Gastrocnemius medialis (tissue), 4 donors: ENCODE measurements at regions not wholly inside any gene's neighbourhood (a gene's known extent, or its start where the extent isn't known, plus 50 kb on each side); places are given as distances from the start of the nearest gene placed in this dataset.

ENCODE experiments used
- ATAC-seq, 2 donors: fragments of 150-250 bp; one replicate each; pipeline ENCODE4 v1.9.1; 2016
- DNase-seq, 2 donors: peaks; one replicate each; pipeline ENCODE4 v3.0.0-alpha.2; 2019
- H3K27ac ChIP-seq, 4 donors: fragments of 200-600 bp; sonication (generic); 1 replicate in 1 of 4; 2 replicates in 3 of 4; pipeline ENCODE4 v1.5.1; 2016 to 2018; ENCODE audit warnings: mild to moderate bottlenecking in 2 of 4, moderate library complexity in 1 of 4
- H3K27me3 ChIP-seq, 3 donors: fragments of 200-600 bp; sonication (generic) in 2 of 3; 1 replicate in 1 of 3; 2 replicates in 2 of 3; pipeline versions ENCODE4 v1.5.1 to v1.6.0; 2016 to 2019; ENCODE audit warnings: mild to moderate bottlenecking in 1 of 3, moderate library complexity in 1 of 3
- H3K36me3 ChIP-seq, 2 donors: fragments of 200-600 bp; sonication (generic) in 1 of 2; one replicate each; pipeline ENCODE4 v1.5.1; 2017 to 2018
- H3K4me1 ChIP-seq, 2 donors: fragments of 200-600 bp; sonication (generic) in 1 of 2; one replicate each; pipeline ENCODE4 v1.5.1; 2016 to 2017; ENCODE audit warnings: mild to moderate bottlenecking in 2 of 2
- H3K4me3 ChIP-seq, 4 donors: fragments of 200-600 bp; sonication (generic) in 3 of 4; 1 replicate in 1 of 4; 2 replicates in 3 of 4; pipeline ENCODE4 v1.5.1; 2016 to 2019; ENCODE audit warnings: mild to moderate bottlenecking in 2 of 4
- H3K9me3 ChIP-seq, 3 donors: fragments of 200-600 bp; sonication (generic) in 2 of 3; 1 replicate in 1 of 3; 2 replicates in 2 of 3; pipeline ENCODE4 v1.5.1; 2016 to 2019
- POLR2A ChIP-seq, 2 donors: fragments of 450-650 bp; IDR thresholded peaks; one replicate each; pipeline ENCODE4 v1.6.1; 2017; ENCODE audit warnings: antibody characterized with exemption in 2 of 2, mild to moderate bottlenecking in 2 of 2, moderate library complexity in 2 of 2
- in situ Hi-C, 4 donors: fragments of 200-750 bp; cut with MboI; loops; one replicate each; pipeline versions ENCODE4 v1.15.0 to v1.8.0; 2017; ENCODE audit warnings: low sequenced_read_pairs in 4 of 4
- intact Hi-C: fragments of 100-400 bp; cut with DNase I; formaldehyde crosslinking; loops from one replicate; pipeline ENCODE4 v1.15.1; 2023; ENCODE audit warnings: low total_unique reads
- TF ChIP-seq, protein P1 (sequence below), 5 experiments: fragments of 450-650 bp in 3 of 5; fragments of 200-600 bp in 2 of 5; sonication (generic) in 2 of 5; IDR thresholded peaks in 4 of 5; conservative IDR thresholded peaks in 1 of 5; 1 replicate in 4 of 5; 2 replicates in 1 of 5; pipeline ENCODE4 v1.5.1; 2016 to 2019; ENCODE audit warnings: antibody characterized with exemption in 5 of 5, mild to moderate bottlenecking in 3 of 5, moderate library complexity in 3 of 5

DNA sequence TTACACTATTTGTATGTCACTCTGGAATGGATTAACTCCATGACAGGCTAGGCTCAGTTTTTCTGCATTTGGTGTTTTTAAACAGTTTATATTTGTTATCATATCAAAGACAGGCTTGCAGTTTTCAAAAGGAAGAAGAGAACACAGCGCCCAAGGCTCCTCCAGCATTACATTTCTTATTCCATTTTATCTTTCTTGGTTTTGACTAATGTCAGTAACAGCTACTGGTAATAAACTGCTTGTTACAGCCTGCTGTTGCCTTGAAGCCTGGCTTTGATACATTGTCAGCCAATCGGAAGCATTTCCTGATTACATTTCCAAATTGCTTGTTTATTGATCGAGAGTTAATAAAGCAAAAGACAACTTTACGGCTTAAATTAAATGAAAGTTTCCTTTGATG is 166.0 kb upstream of the MDFIC start:
- no peaks in the 10 kb centered on the region for H3K9me3 ChIP-seq
- H3K27ac ChIP-seq = no peak overlapping the region
- no peaks in the 10 kb centered on the region for H3K4me1 ChIP-seq
- ATAC-seq (no peak), DNase-seq (no peak)
- TF ChIP-seq, protein P1, sequence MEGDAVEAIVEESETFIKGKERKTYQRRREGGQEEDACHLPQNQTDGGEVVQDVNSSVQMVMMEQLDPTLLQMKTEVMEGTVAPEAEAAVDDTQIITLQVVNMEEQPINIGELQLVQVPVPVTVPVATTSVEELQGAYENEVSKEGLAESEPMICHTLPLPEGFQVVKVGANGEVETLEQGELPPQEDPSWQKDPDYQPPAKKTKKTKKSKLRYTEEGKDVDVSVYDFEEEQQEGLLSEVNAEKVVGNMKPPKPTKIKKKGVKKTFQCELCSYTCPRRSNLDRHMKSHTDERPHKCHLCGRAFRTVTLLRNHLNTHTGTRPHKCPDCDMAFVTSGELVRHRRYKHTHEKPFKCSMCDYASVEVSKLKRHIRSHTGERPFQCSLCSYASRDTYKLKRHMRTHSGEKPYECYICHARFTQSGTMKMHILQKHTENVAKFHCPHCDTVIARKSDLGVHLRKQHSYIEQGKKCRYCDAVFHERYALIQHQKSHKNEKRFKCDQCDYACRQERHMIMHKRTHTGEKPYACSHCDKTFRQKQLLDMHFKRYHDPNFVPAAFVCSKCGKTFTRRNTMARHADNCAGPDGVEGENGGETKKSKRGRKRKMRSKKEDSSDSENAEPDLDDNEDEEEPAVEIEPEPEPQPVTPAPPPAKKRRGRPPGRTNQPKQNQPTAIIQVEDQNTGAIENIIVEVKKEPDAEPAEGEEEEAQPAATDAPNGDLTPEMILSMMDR (IDR thresholded peaks at IDR 0.05 in 4 of 5, conservative IDR thresholded peaks at IDR 0.05 in 1 of 5) = no peak
- TF ChIP-seq POLR2A (IDR thresholded peaks at IDR 0.05) = no peak
- intact Hi-C loops (no loop called here), in situ Hi-C loops (no loop called here)
- H3K27me3 ChIP-seq = no peaks in the 10 kb centered on the region
- no peaks in the 10 kb centered on the region for H3K36me3 ChIP-seq
- H3K4me3 ChIP-seq = no peak overlapping the region

DNA sequence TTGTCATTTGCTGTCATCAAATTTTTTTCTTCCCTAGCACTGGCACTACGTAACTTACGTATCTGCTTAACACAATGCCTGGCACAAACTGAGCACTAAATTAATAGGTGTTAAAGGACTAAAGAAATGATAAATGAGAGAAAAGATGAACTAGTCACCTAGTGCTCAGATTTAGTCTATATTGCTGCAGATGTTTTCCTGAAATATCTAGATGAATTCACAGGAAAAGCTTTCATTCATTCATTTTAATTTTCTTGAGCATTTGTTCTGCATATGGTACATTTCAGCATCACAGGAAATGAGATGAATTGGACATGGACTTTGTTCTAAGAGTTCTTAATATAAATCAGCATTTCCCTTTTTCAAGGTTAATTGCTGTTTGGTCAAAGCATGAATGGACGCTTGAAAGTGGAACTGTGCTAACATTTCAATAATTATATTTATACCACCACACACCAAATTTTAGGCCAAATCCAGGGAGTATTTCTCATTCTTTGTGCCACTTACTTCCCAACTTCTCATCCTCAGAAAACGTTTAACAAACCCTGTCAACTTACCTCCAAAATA is 163.2 kb upstream of the MDFIC start:
- no peaks in the 10 kb centered on the region for H3K9me3 ChIP-seq
- TF ChIP-seq POLR2A (IDR thresholded peaks at IDR 0.05) = no peak
- TF ChIP-seq, protein P1 (IDR thresholded peaks at IDR 0.05 in 4 of 5, conservative IDR thresholded peaks at IDR 0.05 in 1 of 5) = no peak
- no peaks in the 10 kb centered on the region for H3K27me3 ChIP-seq
- no peaks in the 10 kb centered on the region for H3K4me1 ChIP-seq
- H3K36me3 ChIP-seq = no peaks in the 10 kb centered on the region
- ATAC-seq (no peak), DNase-seq (no peak)
- no peak overlapping the region for H3K4me3 ChIP-seq
- intact Hi-C loops (no loop called here), in situ Hi-C loops (no loop called here)
- H3K27ac ChIP-seq = no peak overlapping the region

DNA sequence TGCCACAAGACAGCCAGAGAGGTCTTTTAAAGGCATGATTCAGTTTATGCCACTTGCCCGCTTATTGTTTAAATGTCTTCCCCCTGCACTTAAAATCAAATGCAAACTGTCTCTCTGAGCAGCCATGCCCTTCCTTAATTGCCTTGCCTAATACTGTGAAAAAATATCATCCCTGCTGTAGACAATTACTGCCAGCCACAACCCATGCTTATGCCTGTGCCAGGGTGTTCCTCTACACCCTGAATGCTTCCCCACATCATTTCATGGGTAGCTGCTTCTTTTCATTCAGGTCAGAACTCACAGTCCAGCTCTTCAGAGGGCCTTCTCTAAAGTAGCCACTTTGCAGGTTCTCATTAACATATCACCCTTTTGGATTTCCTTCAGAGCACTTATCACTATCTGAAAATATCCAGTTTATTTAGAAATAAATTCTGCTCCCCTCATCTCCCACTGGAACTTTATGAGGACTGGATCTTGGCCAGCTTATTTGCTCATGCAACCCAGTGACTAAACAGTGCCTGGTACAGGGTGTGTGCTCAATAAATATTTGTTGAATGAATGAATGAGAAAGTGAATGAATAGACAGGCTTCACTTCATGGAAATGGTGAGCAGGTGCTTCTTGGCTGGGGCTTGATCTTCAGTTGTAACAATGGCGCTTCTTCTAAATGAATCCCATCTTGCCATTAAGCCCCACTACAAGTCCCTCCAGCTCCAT is 162.4 kb upstream of the MDFIC start:
- H3K36me3 ChIP-seq = no peaks in the 10 kb centered on the region
- H3K27me3 ChIP-seq = no peaks in the 10 kb centered on the region
- intact Hi-C loops (no loop called here), in situ Hi-C loops (no loop called here)
- no peaks in the 10 kb centered on the region for H3K9me3 ChIP-seq
- ATAC-seq = no peak
- H3K4me1 ChIP-seq = no peaks in the 10 kb centered on the region
- DNase-seq = no peak
- no peak for TF ChIP-seq POLR2A (IDR thresholded peaks at IDR 0.05)
- TF ChIP-seq, protein P1 (IDR thresholded peaks at IDR 0.05 in 4 of 5, conservative IDR thresholded peaks at IDR 0.05 in 1 of 5) = no peak
- H3K4me3 ChIP-seq = no peak overlapping the region
- no peak overlapping the region for H3K27ac ChIP-seq

DNA sequence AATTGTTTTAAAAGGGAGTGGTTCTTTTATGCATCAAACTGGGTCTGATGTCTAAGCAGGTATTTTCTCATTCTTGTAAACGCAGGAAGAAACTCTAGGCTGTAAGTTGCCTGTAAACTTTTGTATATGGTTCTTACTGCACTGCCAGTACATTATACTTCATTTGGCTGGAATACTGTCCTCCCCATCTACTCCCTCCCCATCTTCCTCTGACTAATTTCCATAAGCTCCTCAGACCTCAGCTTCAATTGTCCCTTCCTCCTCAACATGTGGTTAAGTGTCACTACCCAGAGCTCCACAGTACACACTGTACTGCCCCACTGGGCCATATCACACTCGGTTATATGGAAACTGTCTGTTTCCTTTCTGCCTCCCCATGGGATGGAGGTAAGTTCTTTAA is 161.4 kb upstream of the MDFIC start:
- Histone ChIP-seq H3K9me3 (no peaks in the 10 kb centered on the region), H3K4me1 (no peaks in the 10 kb centered on the region), H3K4me3 (no peak overlapping the region), H3K27ac (no peak overlapping the region), H3K36me3 (no peaks in the 10 kb centered on the region), H3K27me3 (no peaks in the 10 kb centered on the region)
- in situ Hi-C loops (no loop called here), intact Hi-C loops (no loop called here)
- DNase-seq (no peak), ATAC-seq (no peak)
- TF ChIP-seq, protein P1 (IDR thresholded peaks at IDR 0.05 in 4 of 5, conservative IDR thresholded peaks at IDR 0.05 in 1 of 5) = no peak
- no peak for TF ChIP-seq POLR2A (IDR thresholded peaks at IDR 0.05)
